WTC11 (cell line): ENCODE measurements at regions not wholly inside any gene's neighbourhood (a gene's known extent, or its start where the extent isn't known, plus 50 kb on each side); places are given as distances from the start of the nearest gene placed in this dataset.

Experiments
- CREM ChIP-seq: sonication (generic); formaldehyde crosslinking; IDR thresholded peaks from 2 replicates; pipeline ENCODE4 v1.8.1; 2022; ENCODE audit warnings: mild to moderate bottlenecking, missing genetic modification reagents, moderate library complexity
- CTCF ChIP-seq: fragments of 200-600 bp; IDR thresholded peaks from 2 replicates; pipeline ENCODE4 v1.8.0; 2022; ENCODE audit warnings: antibody characterized with exemption
- JAZF1 ChIP-seq: fragments of 250-450 bp; sonication (Bioruptor Pico); IDR thresholded peaks from 2 replicates; pipeline ENCODE4 v1.9.0; 2021; ENCODE audit warnings: moderate library complexity, mild to moderate bottlenecking, inconsistent platforms
- JUN ChIP-seq: sonication (generic); formaldehyde crosslinking; IDR thresholded peaks from 2 replicates; pipeline ENCODE4 v1.8.0; 2023; ENCODE audit warnings: mild to moderate bottlenecking, missing genetic modification reagents
- KAT7 ChIP-seq: sonication (generic); formaldehyde crosslinking; IDR thresholded peaks from 2 replicates; pipeline ENCODE4 v1.8.1; 2023; ENCODE audit warnings: missing genetic modification reagents, mild to moderate bottlenecking, borderline replicate concordance
- MAX ChIP-seq: sonication (generic); formaldehyde crosslinking; IDR thresholded peaks from 2 replicates; pipeline ENCODE4 v1.8.0; 2022; ENCODE audit warnings: mild to moderate bottlenecking, missing genetic modification reagents
- SP1 ChIP-seq: sonication (generic); formaldehyde crosslinking; conservative IDR thresholded peaks from 2 replicates; pipeline ENCODE4 v1.8.1; 2022; ENCODE audit warnings: missing genetic modification reagents
- TCF7 ChIP-seq: sonication (generic); formaldehyde crosslinking; IDR thresholded peaks from 2 replicates; pipeline ENCODE4 v1.8.0; 2022; ENCODE audit warnings: mild to moderate bottlenecking, low read depth, missing genetic modification reagents, moderate library complexity
- ZNF416 ChIP-seq: fragments of 250-450 bp; sonication (Bioruptor Pico); IDR thresholded peaks from 2 replicates; pipeline ENCODE4 v1.9.0; 2021; ENCODE audit warnings: mild to moderate bottlenecking, inconsistent platforms
- TF ChIP-seq, protein P1 (sequence below): sonication (generic); formaldehyde crosslinking; IDR thresholded peaks from 2 replicates; pipeline ENCODE4 v1.8.0; 2023; ENCODE audit warnings: mild to moderate bottlenecking, missing genetic modification reagents

GRCh38 chrX:69232945-69233344 lies 67.7 kb upstream of the PJA1 start:
- TF ChIP-seq CTCF (no peak), JAZF1 (CRISPR knock-in tag) (no peak), CREM (no peak), KAT7 (CRISPR knock-in tag) (no peak), MAX (CRISPR knock-in tag) (no peak), TCF7 (CRISPR knock-in tag) (no peak), JUN (CRISPR knock-in tag) (no peak), SP1 (no peak), ZNF416 (CRISPR knock-in tag) (no peak)
- TF ChIP-seq, protein P1, sequence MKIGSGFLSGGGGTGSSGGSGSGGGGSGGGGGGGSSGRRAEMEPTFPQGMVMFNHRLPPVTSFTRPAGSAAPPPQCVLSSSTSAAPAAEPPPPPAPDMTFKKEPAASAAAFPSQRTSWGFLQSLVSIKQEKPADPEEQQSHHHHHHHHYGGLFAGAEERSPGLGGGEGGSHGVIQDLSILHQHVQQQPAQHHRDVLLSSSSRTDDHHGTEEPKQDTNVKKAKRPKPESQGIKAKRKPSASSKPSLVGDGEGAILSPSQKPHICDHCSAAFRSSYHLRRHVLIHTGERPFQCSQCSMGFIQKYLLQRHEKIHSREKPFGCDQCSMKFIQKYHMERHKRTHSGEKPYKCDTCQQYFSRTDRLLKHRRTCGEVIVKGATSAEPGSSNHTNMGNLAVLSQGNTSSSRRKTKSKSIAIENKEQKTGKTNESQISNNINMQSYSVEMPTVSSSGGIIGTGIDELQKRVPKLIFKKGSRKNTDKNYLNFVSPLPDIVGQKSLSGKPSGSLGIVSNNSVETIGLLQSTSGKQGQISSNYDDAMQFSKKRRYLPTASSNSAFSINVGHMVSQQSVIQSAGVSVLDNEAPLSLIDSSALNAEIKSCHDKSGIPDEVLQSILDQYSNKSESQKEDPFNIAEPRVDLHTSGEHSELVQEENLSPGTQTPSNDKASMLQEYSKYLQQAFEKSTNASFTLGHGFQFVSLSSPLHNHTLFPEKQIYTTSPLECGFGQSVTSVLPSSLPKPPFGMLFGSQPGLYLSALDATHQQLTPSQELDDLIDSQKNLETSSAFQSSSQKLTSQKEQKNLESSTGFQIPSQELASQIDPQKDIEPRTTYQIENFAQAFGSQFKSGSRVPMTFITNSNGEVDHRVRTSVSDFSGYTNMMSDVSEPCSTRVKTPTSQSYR (CRISPR knock-in tag), result no peak
